ENCODE measurements at regions not wholly inside any gene's neighbourhood (a gene's known extent, or its start where the extent isn't known, plus 50 kb on each side); places are given as distances from the start of the nearest gene placed in this dataset.

GRCh38 chr2:226410247-226410835, 389.3 kb downstream of the IRS1 start:
- no peak for DNase-seq (ENCODE audit: low read depth in 1 of 2, low spot score in 1 of 2)
- Histone ChIP-seq H3K4me3 (replicated peaks; ENCODE audit: insufficient read depth, low read length) (no peak overlapping the region), H3K27ac (replicated peaks) (no peak overlapping the region), H3K27me3 (ENCODE audit: insufficient read depth, poor library complexity, severe bottlenecking) (no peaks in the 10 kb centered on the region)
- TF ChIP-seq, protein P1, sequence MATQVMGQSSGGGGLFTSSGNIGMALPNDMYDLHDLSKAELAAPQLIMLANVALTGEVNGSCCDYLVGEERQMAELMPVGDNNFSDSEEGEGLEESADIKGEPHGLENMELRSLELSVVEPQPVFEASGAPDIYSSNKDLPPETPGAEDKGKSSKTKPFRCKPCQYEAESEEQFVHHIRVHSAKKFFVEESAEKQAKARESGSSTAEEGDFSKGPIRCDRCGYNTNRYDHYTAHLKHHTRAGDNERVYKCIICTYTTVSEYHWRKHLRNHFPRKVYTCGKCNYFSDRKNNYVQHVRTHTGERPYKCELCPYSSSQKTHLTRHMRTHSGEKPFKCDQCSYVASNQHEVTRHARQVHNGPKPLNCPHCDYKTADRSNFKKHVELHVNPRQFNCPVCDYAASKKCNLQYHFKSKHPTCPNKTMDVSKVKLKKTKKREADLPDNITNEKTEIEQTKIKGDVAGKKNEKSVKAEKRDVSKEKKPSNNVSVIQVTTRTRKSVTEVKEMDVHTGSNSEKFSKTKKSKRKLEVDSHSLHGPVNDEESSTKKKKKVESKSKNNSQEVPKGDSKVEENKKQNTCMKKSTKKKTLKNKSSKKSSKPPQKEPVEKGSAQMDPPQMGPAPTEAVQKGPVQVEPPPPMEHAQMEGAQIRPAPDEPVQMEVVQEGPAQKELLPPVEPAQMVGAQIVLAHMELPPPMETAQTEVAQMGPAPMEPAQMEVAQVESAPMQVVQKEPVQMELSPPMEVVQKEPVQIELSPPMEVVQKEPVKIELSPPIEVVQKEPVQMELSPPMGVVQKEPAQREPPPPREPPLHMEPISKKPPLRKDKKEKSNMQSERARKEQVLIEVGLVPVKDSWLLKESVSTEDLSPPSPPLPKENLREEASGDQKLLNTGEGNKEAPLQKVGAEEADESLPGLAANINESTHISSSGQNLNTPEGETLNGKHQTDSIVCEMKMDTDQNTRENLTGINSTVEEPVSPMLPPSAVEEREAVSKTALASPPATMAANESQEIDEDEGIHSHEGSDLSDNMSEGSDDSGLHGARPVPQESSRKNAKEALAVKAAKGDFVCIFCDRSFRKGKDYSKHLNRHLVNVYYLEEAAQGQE (IDR thresholded peaks at IDR 0.05; ENCODE audit: insufficient replicate concordance, low read depth), result no peak
- no peak for TF ChIP-seq GABPA (IDR thresholded peaks at IDR 0.05; ENCODE audit: low read depth)
- no peak for TF ChIP-seq CTCF (IDR thresholded peaks at IDR 0.05; ENCODE audit: insufficient read depth, low read length)
- no peak for TF ChIP-seq SPI1 (IDR thresholded peaks at IDR 0.05; ENCODE audit: borderline replicate concordance, low read depth)
- TF ChIP-seq POLR2AphosphoS5 (IDR thresholded peaks at IDR 0.05; ENCODE audit: low read depth), result no peak

DNA sequence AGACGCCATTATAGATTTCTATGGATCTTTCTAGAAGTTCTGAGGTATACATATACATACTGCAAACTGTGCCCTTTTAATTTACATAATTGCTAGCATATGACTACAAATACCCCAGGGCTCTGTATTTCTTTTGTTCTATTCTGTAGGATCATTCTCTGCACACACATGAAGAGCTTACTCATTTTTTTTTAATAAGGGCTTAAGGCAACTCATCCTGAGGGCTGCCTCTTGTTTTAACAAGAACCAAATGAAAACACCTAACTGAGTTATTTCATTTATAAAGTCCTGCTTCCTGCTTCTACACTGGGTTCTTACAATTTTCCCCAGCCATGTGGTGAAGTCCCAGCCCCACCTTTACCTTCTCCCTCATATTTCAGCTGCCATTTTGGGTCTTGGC, 390.5 kb downstream of the IRS1 start:
- Histone ChIP-seq H3K4me3 (replicated peaks; ENCODE audit: insufficient read depth, low read length) (no peak overlapping the region), H3K27ac (replicated peaks) (no peak overlapping the region), H3K27me3 (ENCODE audit: insufficient read depth, poor library complexity, severe bottlenecking) (no peaks in the 10 kb centered on the region)
- TF ChIP-seq POLR2AphosphoS5 (IDR thresholded peaks at IDR 0.05; ENCODE audit: low read depth), result no peak
- DNase-seq (ENCODE audit: low read depth in 1 of 2, low spot score in 1 of 2), result no peak

DNA sequence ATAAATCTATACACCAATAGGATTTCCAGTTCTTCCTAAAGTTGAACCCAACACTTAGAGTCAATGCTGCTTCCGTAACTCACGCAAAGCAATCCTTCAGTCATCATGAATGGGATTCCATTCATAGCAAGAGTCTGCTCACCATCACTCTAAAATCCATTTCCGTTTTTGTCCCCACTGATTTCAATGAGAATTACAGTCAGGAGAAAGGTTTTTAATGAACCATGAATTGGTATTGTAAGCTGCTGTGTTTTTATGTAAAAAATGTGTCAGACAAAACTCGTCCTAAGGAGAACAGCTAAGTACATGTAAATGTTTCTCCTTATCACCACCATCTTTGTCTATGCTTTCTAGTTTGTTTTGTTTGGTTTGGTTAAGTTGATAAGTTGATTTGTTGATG, 391.5 kb downstream of the IRS1 start:
- Histone ChIP-seq H3K27ac (replicated peaks) (no peak overlapping the region), H3K27me3 (ENCODE audit: insufficient read depth, poor library complexity, severe bottlenecking) (no peaks in the 10 kb centered on the region), H3K4me3 (replicated peaks; ENCODE audit: insufficient read depth, low read length) (no peak overlapping the region)
- no peak for DNase-seq (ENCODE audit: low read depth in 1 of 2, low spot score in 1 of 2)
- TF ChIP-seq POLR2AphosphoS5 (IDR thresholded peaks at IDR 0.05; ENCODE audit: low read depth), result no peak
- TF ChIP-seq CTCF (IDR thresholded peaks at IDR 0.05; ENCODE audit: insufficient read depth, low read length), result no peak
- TF ChIP-seq, protein P1 (IDR thresholded peaks at IDR 0.05; ENCODE audit: insufficient replicate concordance, low read depth), result no peak
- TF ChIP-seq SPI1 (IDR thresholded peaks at IDR 0.05; ENCODE audit: borderline replicate concordance, low read depth), result no peak

GRCh38 chr2:226407135-226407534, 392.5 kb downstream of the IRS1 start:
- Histone ChIP-seq H3K4me3 (replicated peaks; ENCODE audit: insufficient read depth, low read length) (no peak overlapping the region), H3K27me3 (ENCODE audit: insufficient read depth, poor library complexity, severe bottlenecking) (no peaks in the 10 kb centered on the region), H3K27ac (replicated peaks) (no peak overlapping the region)
- no peak for DNase-seq (ENCODE audit: low read depth in 1 of 2, low spot score in 1 of 2)
- TF ChIP-seq, protein P1 (IDR thresholded peaks at IDR 0.05; ENCODE audit: insufficient replicate concordance, low read depth), result no peak
- TF ChIP-seq POLR2AphosphoS5 (IDR thresholded peaks at IDR 0.05; ENCODE audit: low read depth) (no peak), SPI1 (IDR thresholded peaks at IDR 0.05; ENCODE audit: borderline replicate concordance, low read depth) (no peak), CTCF (IDR thresholded peaks at IDR 0.05; ENCODE audit: insufficient read depth, low read length) (no peak), GABPA (IDR thresholded peaks at IDR 0.05; ENCODE audit: low read depth) (no peak)
